OCI-LY7 (cell line): ENCODE measurements at regions not wholly inside any gene's neighbourhood (a gene's known extent, or its start where the extent isn't known, plus 50 kb on each side); places are given as distances from the start of the nearest gene placed in this dataset.

ENCODE experiments used
- CTCF ChIP-seq: fragments of 200-600 bp; sonication (generic); conservative IDR thresholded peaks from 2 replicates; pipeline ENCODE4 v1.5.1; 2014; ENCODE audit warnings: mild to moderate bottlenecking, antibody characterized with exemption, low read length, moderate library complexity, mixed read lengths
- EZH2phosphoT487 ChIP-seq: fragments of 200-600 bp; sonication (generic); IDR thresholded peaks from 2 replicates; pipeline ENCODE4 v1.6.1; 2018; ENCODE audit warnings: low read depth, borderline replicate concordance, mild to moderate bottlenecking, mixed run types, antibody characterized with exemption, low read length, moderate library complexity, mixed read lengths

- TF ChIP-seq CTCF (no peak), EZH2phosphoT487 (no peak)
Observed at GRCh38 chr3:106056931-106057330, 188.1 kb upstream of the CBLB start.
